GM12875 (cell line): ENCODE measurements at regions not wholly inside any gene's neighbourhood (a gene's known extent, or its start where the extent isn't known, plus 50 kb on each side); places are given as distances from the start of the nearest gene placed in this dataset.

Experiments used
- H3K4me3 ChIP-seq: one replicate; pipeline ENCODE4 v1.5.1; 2011; ENCODE audit warnings: low read depth, low read length, control low read depth
- TF ChIP-seq, protein P1 (sequence below): IDR thresholded peaks from 2 replicates; pipeline ENCODE4 v1.5.1; 2011; ENCODE audit warnings: low read depth, mild to moderate bottlenecking, control low read depth, inconsistent platforms, low read length, moderate library complexity, borderline replicate concordance; ENCODE audit not compliant: insufficient read depth

GRCh38 chr15:61641645-61642044 lies 412.5 kb upstream of the RORA start:
- TF ChIP-seq, protein P1, sequence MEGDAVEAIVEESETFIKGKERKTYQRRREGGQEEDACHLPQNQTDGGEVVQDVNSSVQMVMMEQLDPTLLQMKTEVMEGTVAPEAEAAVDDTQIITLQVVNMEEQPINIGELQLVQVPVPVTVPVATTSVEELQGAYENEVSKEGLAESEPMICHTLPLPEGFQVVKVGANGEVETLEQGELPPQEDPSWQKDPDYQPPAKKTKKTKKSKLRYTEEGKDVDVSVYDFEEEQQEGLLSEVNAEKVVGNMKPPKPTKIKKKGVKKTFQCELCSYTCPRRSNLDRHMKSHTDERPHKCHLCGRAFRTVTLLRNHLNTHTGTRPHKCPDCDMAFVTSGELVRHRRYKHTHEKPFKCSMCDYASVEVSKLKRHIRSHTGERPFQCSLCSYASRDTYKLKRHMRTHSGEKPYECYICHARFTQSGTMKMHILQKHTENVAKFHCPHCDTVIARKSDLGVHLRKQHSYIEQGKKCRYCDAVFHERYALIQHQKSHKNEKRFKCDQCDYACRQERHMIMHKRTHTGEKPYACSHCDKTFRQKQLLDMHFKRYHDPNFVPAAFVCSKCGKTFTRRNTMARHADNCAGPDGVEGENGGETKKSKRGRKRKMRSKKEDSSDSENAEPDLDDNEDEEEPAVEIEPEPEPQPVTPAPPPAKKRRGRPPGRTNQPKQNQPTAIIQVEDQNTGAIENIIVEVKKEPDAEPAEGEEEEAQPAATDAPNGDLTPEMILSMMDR = no peak
- no peak overlapping the region for H3K4me3 ChIP-seq

GRCh38 chr15:61640756-61641155 lies 411.7 kb upstream of the RORA start:
- no peak overlapping the region for H3K4me3 ChIP-seq
- TF ChIP-seq, protein P1 = no peak

GRCh38 chr15:61639491-61639890 lies 410.4 kb upstream of the RORA start:
- TF ChIP-seq, protein P1 = no peak
- no peak overlapping the region for H3K4me3 ChIP-seq

DNA sequence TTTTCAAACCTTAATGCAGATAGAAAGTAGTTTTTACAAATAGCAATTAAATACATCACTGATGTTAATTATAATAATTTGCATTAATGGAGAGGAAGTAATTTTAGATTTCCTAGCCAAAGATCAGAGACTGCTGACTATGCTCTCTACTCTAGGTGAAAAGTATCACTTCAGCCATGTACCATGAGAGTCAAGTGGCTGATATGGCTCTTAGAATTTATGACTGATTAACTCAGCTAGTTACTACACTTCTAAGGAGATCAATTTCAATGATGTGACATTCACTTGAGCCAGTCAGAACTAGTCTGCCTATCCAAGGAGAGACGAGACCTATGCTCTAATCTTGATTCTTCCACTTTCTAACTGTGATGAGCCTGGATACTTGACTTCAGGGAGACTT lies 405.7 kb upstream of the RORA start:
- TF ChIP-seq, protein P1 = no peak
- H3K4me3 ChIP-seq = no peak overlapping the region

- TF ChIP-seq, protein P1 = no peak
- no peak overlapping the region for H3K4me3 ChIP-seq
Observed at GRCh38 chr15:61633951-61634350, 404.8 kb upstream of the RORA start.

DNA sequence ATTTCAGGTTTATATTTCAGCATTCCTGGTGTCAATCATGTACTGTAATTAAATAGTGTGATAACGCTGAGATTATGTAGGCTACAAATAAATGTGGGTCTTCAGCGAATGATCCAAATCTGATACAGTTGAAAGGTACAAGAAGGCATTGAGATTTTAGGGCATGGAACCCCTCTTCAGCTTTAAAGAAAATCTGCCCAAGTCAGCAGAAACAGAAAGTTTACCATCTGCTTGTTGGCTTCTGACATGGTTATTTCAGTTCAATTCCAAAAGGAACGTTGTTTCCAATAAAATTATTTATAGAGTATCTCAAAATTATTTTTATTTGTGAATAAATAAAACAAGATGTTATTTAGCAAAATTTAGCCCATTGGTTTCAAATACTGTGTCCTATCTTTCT lies 400.2 kb upstream of the RORA start:
- TF ChIP-seq, protein P1 = no peak
- H3K4me3 ChIP-seq = no peak overlapping the region

- no peak overlapping the region for H3K4me3 ChIP-seq
- TF ChIP-seq, protein P1 = no peak
Observed at GRCh38 chr15:61624950-61625349, 395.8 kb upstream of the RORA start.
